Lower lobe of right lung (tissue), 2 donors: ENCODE measurements at regions not wholly inside any gene's neighbourhood (a gene's known extent, or its start where the extent isn't known, plus 50 kb on each side); places are given as distances from the start of the nearest gene placed in this dataset.

Source experiments
- ATAC-seq, 2 donors: fragments of 200-7000 bp; cut with Tn5 transposase; one replicate each; pipeline ENCODE4 v1.9.1; 2020 to 2022; ENCODE audit warnings: mild to moderate bottlenecking in 2 of 2, moderate library complexity in 2 of 2
- DNase-seq: peaks from one replicate; pipeline ENCODE4 v3.0.0-alpha.2; 2020
- H3K27ac ChIP-seq: fragments of 200-600 bp; one replicate; pipeline ENCODE4 v1.8.0; 2022
- H3K27me3 ChIP-seq: fragments of 200-600 bp; one replicate; pipeline ENCODE4 v1.8.0; 2022; ENCODE audit warnings: low read depth
- H3K36me3 ChIP-seq: fragments of 200-600 bp; one replicate; pipeline ENCODE4 v1.8.0; 2022; ENCODE audit warnings: mild to moderate bottlenecking
- H3K4me1 ChIP-seq: fragments of 200-600 bp; one replicate; pipeline ENCODE4 v1.8.0; 2022
- H3K4me3 ChIP-seq: fragments of 200-600 bp; one replicate; pipeline ENCODE4 v1.8.0; 2022; ENCODE audit warnings: mild to moderate bottlenecking
- H3K9me3 ChIP-seq: fragments of 200-600 bp; one replicate; pipeline ENCODE4 v1.8.0; 2022
- intact Hi-C: fragments of 100-400 bp; cut with DNase I; formaldehyde crosslinking; loops from one replicate; pipeline ENCODE4 v1.11.0; 2022
- TF ChIP-seq, protein P1 (sequence below): fragments of 200-600 bp; IDR thresholded peaks from one replicate; pipeline ENCODE4 v1.8.0; 2022; ENCODE audit warnings: antibody characterized with exemption, mild to moderate bottlenecking
- donor health status: DM: no; HTN: yes; CAD: no; lungs with severe emphysema.

DNA sequence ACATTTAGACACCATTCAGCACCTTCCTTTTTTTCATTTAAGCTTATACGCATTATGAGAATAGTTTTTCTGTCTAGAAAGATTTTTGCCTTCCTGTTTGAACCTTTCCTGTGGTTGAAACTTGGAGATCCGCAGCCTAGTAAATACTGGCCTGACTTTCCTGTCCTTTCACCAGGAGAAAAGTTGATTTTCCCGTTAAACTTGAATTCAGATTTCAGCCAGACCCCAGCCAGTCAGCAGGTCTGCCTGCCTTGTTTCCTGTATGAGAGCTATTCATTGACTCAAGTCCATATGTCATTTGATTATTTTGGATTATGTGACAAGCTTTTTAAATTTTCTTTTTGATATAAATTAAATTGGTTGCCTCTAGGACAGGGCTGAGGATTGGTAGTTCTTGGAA lies 71.5 kb downstream of the EVX1 start:
- no peak for DNase-seq
- TF ChIP-seq, protein P1, sequence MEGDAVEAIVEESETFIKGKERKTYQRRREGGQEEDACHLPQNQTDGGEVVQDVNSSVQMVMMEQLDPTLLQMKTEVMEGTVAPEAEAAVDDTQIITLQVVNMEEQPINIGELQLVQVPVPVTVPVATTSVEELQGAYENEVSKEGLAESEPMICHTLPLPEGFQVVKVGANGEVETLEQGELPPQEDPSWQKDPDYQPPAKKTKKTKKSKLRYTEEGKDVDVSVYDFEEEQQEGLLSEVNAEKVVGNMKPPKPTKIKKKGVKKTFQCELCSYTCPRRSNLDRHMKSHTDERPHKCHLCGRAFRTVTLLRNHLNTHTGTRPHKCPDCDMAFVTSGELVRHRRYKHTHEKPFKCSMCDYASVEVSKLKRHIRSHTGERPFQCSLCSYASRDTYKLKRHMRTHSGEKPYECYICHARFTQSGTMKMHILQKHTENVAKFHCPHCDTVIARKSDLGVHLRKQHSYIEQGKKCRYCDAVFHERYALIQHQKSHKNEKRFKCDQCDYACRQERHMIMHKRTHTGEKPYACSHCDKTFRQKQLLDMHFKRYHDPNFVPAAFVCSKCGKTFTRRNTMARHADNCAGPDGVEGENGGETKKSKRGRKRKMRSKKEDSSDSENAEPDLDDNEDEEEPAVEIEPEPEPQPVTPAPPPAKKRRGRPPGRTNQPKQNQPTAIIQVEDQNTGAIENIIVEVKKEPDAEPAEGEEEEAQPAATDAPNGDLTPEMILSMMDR: no peak
- Histone ChIP-seq H3K4me1 (no peaks in the 10 kb centered on the region), H3K27me3 (no peaks in the 10 kb centered on the region), H3K4me3 (no peak overlapping the region), H3K9me3 (no peaks in the 10 kb centered on the region), H3K36me3 (no peaks in the 10 kb centered on the region), H3K27ac (no peak overlapping the region)
- no peak for ATAC-seq
- intact Hi-C loops: no loop called here

DNA sequence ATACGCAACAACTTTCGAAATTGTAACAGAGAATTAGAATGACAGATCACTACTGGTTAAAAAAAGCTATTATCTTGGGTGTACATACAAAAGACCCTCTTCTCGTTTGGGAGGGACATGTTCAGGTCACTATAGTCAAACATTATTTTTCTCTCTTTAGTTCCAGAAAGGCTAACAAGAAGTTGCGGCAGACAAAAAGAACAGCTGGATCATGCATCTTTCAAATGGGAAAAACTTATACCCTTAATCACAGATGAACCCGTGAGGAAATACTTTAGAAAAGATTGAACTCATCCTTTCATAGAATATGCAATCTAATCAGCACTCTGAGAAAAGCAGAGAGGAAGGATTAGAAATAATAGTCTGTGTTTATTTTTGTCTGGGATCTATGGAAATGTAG lies 72.5 kb downstream of the EVX1 start:
- TF ChIP-seq, protein P1: no peak
- Histone ChIP-seq H3K4me3 (no peak overlapping the region), H3K27ac (no peak overlapping the region), H3K27me3 (no peaks in the 10 kb centered on the region), H3K4me1 (no peaks in the 10 kb centered on the region), H3K36me3 (no peaks in the 10 kb centered on the region), H3K9me3 (peaks cover 4% of the 10 kb centered on the region)
- DNase-seq (no peak), ATAC-seq (no peak)
- intact Hi-C loops: no loop called here

DNA sequence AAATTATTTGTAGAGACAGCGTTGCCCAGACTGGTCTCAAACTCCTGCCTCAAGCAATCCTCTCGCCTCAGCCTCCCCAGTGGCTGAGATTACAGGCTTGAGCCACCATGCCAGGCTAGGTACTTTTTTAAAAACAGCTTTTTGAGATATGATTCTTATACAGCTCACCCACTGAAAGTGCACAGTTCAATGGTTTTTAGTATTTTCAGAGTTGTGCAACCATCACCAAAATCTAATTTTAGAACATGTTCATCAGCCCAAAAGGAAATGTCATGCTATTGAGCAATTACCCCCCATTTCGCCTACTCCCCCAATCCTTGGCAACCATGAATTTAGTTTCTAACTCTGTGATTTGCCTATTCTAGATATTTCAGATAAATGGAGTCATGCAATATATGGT lies 73.7 kb downstream of the EVX1 start:
- Histone ChIP-seq H3K4me1 (no peaks in the 10 kb centered on the region), H3K27me3 (no peaks in the 10 kb centered on the region), H3K4me3 (no peak overlapping the region), H3K36me3 (no peaks in the 10 kb centered on the region), H3K27ac (no peak overlapping the region), H3K9me3 (peaks cover 4% of the 10 kb centered on the region)
- DNase-seq (no peak), ATAC-seq (no peak)
- TF ChIP-seq, protein P1: no peak
- intact Hi-C loops: no loop called here

DNA sequence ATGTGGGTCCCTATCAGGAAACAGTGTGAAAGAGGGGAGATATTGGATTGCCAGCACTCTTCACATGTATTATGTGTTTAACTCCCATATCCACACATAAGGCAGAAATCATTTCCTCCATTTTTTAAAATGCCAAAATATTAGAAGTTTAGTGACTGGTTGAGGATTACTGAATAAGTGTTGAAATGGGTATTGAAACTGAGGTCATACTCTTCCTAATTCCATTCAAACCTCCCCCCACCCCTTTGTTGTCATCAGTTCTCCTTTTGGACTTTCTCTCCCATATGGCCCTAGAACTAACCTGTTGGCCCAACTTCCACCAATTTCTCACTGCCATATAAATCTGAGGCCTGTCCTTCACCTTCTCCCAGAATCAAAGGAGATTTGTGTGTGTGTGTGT lies 81.6 kb downstream of the EVX1 start:
- Histone ChIP-seq H3K27ac (no peak overlapping the region), H3K4me1 (no peaks in the 10 kb centered on the region), H3K4me3 (no peak overlapping the region), H3K9me3 (peaks cover 4% of the 10 kb centered on the region), H3K36me3 (no peaks in the 10 kb centered on the region), H3K27me3 (peaks cover 3% of the 10 kb centered on the region)
- intact Hi-C loops: no loop called here
- TF ChIP-seq, protein P1: no peak
- ATAC-seq (no peak), DNase-seq (no peak)

DNA sequence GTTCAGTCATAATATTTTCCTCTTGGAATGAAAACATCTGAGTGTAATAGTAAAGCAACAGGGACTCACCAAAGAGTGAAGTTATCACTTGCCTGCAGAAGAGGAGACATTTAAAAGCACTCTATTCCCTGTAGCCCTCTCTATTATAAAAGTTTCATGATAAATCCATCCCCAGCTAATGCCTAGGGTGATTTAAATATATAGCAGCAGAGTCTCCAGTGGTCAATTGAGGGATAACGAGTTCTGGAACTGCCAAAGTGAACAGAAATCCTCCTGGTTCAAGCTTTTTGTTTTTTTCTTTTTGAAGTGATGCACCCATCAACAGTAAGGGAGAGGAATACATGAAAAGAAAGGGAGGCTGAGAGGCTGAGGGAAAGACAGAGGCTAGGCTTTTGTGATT lies 87.3 kb downstream of the EVX1 start:
- ATAC-seq: no peak

More for the DNA sequence above, 87.3 kb downstream of the EVX1 start:
- Histone ChIP-seq H3K4me3 (no peak overlapping the region), H3K36me3 (no peaks in the 10 kb centered on the region), H3K27me3 (peaks cover 3% of the 10 kb centered on the region), H3K27ac (no peak overlapping the region), H3K9me3 (peaks cover 9% of the 10 kb centered on the region), H3K4me1 (no peaks in the 10 kb centered on the region)
- TF ChIP-seq, protein P1: no peak
- intact Hi-C loops: no loop called here
- DNase-seq: no peak
